NOMO-1 treated with DMSO at 0.1 percent for 48 hours (cell line): ENCODE measurements at regions not wholly inside any gene's neighbourhood (a gene's known extent, or its start where the extent isn't known, plus 50 kb on each side); places are given as distances from the start of the nearest gene placed in this dataset.

ENCODE experiments used
- DNase-seq: peaks from one replicate; lab custom pipeline; 2025; ENCODE audit not compliant: unreplicated experiment; lab: John Stamatoyannopoulos, UW

- DNase-seq: no peak
Observed at GRCh38 chr1:80520949-80521348, 1279.8 kb upstream of the ADGRL2 start.

GRCh38 chr1:80517062-80517461, 1283.7 kb upstream of the ADGRL2 start:
- no peak for DNase-seq

GRCh38 chr1:80509965-80510522, 1290.7 kb upstream of the ADGRL2 start:
- no peak for DNase-seq

GRCh38 chr1:80506216-80506615, 1294.5 kb upstream of the ADGRL2 start:
- DNase-seq: no peak

GRCh38 chr1:80498673-80499072, 1302.1 kb upstream of the ADGRL2 start:
- DNase-seq: no peak

GRCh38 chr1:80495806-80496205, 1304.9 kb upstream of the ADGRL2 start:
- DNase-seq: no peak

- DNase-seq: no peak
Observed at GRCh38 chr1:80472145-80472544, 1328.6 kb upstream of the ADGRL2 start.

GRCh38 chr1:80468356-80468755, 1332.4 kb upstream of the ADGRL2 start:
- peak; percentile 0 for DNase-seq

GRCh38 chr1:80462006-80462405, 1338.7 kb upstream of the ADGRL2 start:
- DNase-seq: peak; percentile 99

GRCh38 chr1:80457409-80457808, 1343.3 kb upstream of the ADGRL2 start:
- DNase-seq: no peak

- no peak for DNase-seq
Observed at GRCh38 chr1:80453775-80454174, 1347.0 kb upstream of the ADGRL2 start.

GRCh38 chr1:80450711-80451110, 1350.0 kb upstream of the ADGRL2 start:
- no peak for DNase-seq

GRCh38 chr1:80448081-80448480, 1352.7 kb upstream of the ADGRL2 start:
- no peak for DNase-seq

GRCh38 chr1:80447526-80447925, 1353.2 kb upstream of the ADGRL2 start:
- no peak for DNase-seq

- no peak for DNase-seq
Observed at GRCh38 chr1:80445033-80445432, 1355.7 kb upstream of the ADGRL2 start.

GRCh38 chr1:80444171-80444570, 1356.6 kb upstream of the ADGRL2 start:
- DNase-seq: no peak

- no peak for DNase-seq
Observed at GRCh38 chr1:80441664-80442063, 1359.1 kb upstream of the ADGRL2 start.

GRCh38 chr1:80436851-80437250, 1363.9 kb upstream of the ADGRL2 start:
- no peak for DNase-seq

- DNase-seq: no peak
Observed at GRCh38 chr1:80427881-80428280, 1372.9 kb upstream of the ADGRL2 start.

- no peak for DNase-seq
Observed at GRCh38 chr1:80424249-80424648, 1376.5 kb upstream of the ADGRL2 start.

GRCh38 chr1:80418134-80418533, 1382.6 kb upstream of the ADGRL2 start:
- DNase-seq: no peak

GRCh38 chr1:80417671-80418070, 1383.1 kb upstream of the ADGRL2 start:
- no peak for DNase-seq

GRCh38 chr1:80413969-80414368, 1386.8 kb upstream of the ADGRL2 start:
- DNase-seq: no peak

GRCh38 chr1:80410233-80410632, 1390.5 kb upstream of the ADGRL2 start:
- DNase-seq: no peak
